K562 (cell line): ENCODE measurements at regions not wholly inside any gene's neighbourhood (a gene's known extent, or its start where the extent isn't known, plus 50 kb on each side); places are given as distances from the start of the nearest gene placed in this dataset.

Source experiments
- EP300 ChIP-seq: IDR thresholded peaks from 2 replicates; pipeline ENCODE4 v1.6.1; 2012; ENCODE audit warnings: low read length, improper control_type of control experiment
- FOXJ2 ChIP-seq: fragments of 200-800 bp; sonication (Bioruptor generic); IDR thresholded peaks from 2 replicates; pipeline ENCODE4 v1.6.1; 2016; ENCODE audit warnings: missing genetic modification characterization, missing compliant biosample characterization
- MTF1 ChIP-seq: fragments of 250-450 bp; sonication (Bioruptor Pico); IDR thresholded peaks from 2 replicates; pipeline ENCODE4 v1.9.0; 2021; ENCODE audit warnings: moderate library complexity, mild to moderate bottlenecking, inconsistent platforms, borderline replicate concordance
- POLR2A ChIP-seq: fragments of 450-650 bp; conservative IDR thresholded peaks from 2 replicates; pipeline ENCODE4 v1.6.1; 2016
- RCOR1 ChIP-seq, 2 experiments: IDR thresholded peaks; 2 replicates each; pipeline ENCODE4 v1.6.1; 2012; ENCODE audit warnings: low read depth in 2 of 2, low read length in 2 of 2, borderline replicate concordance in 1 of 2, improper control_type of control experiment in 1 of 2
- SNAPC5 ChIP-seq: fragments of 250-450 bp; sonication (Bioruptor Pico); IDR thresholded peaks from 2 replicates; pipeline ENCODE4 v1.8.0; 2021; ENCODE audit warnings: moderate library complexity, mild to moderate bottlenecking, inconsistent platforms
- STAT5B ChIP-seq: fragments of 250-450 bp; sonication (Bioruptor Pico); IDR thresholded peaks from 2 replicates; pipeline ENCODE4 v1.8.0; 2021; ENCODE audit warnings: mild to moderate bottlenecking, inconsistent platforms
- ZNF165 ChIP-seq: fragments of 250-450 bp; sonication (Bioruptor Pico); IDR thresholded peaks from 2 replicates; pipeline ENCODE4 v1.4.0; 2020; ENCODE audit warnings: borderline replicate concordance
- ZNF75A ChIP-seq: fragments of 450-650 bp; formaldehyde crosslinking; IDR thresholded peaks from 2 replicates; pipeline ENCODE4 v1.4.0; 2020; ENCODE audit warnings: mild to moderate bottlenecking
- TF ChIP-seq, protein P1 (sequence below): sonication (generic); formaldehyde crosslinking; IDR thresholded peaks from 2 replicates; pipeline ENCODE4 v1.4.0; 2020; ENCODE audit warnings: mild to moderate bottlenecking, missing genetic modification reagents
- TF ChIP-seq, protein P2 (sequence below): IDR thresholded peaks from 3 replicates; pipeline ENCODE4 v1.6.1; 2011; ENCODE audit warnings: borderline replicate concordance, mild to moderate bottlenecking, moderate library complexity; ENCODE audit not compliant: insufficient read length; ENCODE audit errors: extremely low read depth
- TF ChIP-seq, protein P3 (sequence below), 2 experiments: fragments of 450-650 bp in 1 of 2; IDR thresholded peaks; 2 replicates each; pipeline ENCODE4 v1.6.1; 2011 to 2017; ENCODE audit warnings: low read depth in 2 of 2, antibody characterized with exemption in 1 of 2, borderline replicate concordance in 1 of 2, low read length in 1 of 2, mild to moderate bottlenecking in 1 of 2, mixed read lengths in 1 of 2; ENCODE audit not compliant: control insufficient read depth in 1 of 2
- TF ChIP-seq, protein P4 (sequence below): sonication (generic); formaldehyde crosslinking; IDR thresholded peaks from 2 replicates; pipeline ENCODE4 v1.8.1; 2023; ENCODE audit warnings: mild to moderate bottlenecking, missing genetic modification reagents
- TF ChIP-seq, protein P5 (sequence below): sonication (generic); formaldehyde crosslinking; IDR thresholded peaks from 2 replicates; pipeline ENCODE4 v1.8.0; 2022; ENCODE audit warnings: mild to moderate bottlenecking, missing genetic modification reagents, borderline replicate concordance

GRCh38 chr3:65030014-65030627, 342.3 kb upstream of the ADAMTS9 start (continued):
- TF ChIP-seq, protein P1, sequence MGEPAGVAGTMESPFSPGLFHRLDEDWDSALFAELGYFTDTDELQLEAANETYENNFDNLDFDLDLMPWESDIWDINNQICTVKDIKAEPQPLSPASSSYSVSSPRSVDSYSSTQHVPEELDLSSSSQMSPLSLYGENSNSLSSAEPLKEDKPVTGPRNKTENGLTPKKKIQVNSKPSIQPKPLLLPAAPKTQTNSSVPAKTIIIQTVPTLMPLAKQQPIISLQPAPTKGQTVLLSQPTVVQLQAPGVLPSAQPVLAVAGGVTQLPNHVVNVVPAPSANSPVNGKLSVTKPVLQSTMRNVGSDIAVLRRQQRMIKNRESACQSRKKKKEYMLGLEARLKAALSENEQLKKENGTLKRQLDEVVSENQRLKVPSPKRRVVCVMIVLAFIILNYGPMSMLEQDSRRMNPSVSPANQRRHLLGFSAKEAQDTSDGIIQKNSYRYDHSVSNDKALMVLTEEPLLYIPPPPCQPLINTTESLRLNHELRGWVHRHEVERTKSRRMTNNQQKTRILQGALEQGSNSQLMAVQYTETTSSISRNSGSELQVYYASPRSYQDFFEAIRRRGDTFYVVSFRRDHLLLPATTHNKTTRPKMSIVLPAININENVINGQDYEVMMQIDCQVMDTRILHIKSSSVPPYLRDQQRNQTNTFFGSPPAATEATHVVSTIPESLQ (CRISPR knock-in tag) = no peak
- TF ChIP-seq POLR2A = no peak
- TF ChIP-seq, protein P2, sequence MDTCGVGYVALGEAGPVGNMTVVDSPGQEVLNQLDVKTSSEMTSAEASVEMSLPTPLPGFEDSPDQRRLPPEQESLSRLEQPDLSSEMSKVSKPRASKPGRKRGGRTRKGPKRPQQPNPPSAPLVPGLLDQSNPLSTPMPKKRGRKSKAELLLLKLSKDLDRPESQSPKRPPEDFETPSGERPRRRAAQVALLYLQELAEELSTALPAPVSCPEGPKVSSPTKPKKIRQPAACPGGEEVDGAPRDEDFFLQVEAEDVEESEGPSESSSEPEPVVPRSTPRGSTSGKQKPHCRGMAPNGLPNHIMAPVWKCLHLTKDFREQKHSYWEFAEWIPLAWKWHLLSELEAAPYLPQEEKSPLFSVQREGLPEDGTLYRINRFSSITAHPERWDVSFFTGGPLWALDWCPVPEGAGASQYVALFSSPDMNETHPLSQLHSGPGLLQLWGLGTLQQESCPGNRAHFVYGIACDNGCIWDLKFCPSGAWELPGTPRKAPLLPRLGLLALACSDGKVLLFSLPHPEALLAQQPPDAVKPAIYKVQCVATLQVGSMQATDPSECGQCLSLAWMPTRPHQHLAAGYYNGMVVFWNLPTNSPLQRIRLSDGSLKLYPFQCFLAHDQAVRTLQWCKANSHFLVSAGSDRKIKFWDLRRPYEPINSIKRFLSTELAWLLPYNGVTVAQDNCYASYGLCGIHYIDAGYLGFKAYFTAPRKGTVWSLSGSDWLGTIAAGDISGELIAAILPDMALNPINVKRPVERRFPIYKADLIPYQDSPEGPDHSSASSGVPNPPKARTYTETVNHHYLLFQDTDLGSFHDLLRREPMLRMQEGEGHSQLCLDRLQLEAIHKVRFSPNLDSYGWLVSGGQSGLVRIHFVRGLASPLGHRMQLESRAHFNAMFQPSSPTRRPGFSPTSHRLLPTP = no peak
- TF ChIP-seq MTF1 (CRISPR knock-in tag) = no peak
- TF ChIP-seq SNAPC5 (CRISPR knock-in tag) = no peak
- TF ChIP-seq, protein P3, sequence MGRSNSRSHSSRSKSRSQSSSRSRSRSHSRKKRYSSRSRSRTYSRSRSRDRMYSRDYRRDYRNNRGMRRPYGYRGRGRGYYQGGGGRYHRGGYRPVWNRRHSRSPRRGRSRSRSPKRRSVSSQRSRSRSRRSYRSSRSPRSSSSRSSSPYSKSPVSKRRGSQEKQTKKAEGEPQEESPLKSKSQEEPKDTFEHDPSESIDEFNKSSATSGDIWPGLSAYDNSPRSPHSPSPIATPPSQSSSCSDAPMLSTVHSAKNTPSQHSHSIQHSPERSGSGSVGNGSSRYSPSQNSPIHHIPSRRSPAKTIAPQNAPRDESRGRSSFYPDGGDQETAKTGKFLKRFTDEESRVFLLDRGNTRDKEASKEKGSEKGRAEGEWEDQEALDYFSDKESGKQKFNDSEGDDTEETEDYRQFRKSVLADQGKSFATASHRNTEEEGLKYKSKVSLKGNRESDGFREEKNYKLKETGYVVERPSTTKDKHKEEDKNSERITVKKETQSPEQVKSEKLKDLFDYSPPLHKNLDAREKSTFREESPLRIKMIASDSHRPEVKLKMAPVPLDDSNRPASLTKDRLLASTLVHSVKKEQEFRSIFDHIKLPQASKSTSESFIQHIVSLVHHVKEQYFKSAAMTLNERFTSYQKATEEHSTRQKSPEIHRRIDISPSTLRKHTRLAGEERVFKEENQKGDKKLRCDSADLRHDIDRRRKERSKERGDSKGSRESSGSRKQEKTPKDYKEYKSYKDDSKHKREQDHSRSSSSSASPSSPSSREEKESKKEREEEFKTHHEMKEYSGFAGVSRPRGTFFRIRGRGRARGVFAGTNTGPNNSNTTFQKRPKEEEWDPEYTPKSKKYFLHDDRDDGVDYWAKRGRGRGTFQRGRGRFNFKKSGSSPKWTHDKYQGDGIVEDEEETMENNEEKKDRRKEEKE (IDR thresholded peaks at IDR 0.05; ENCODE audit: borderline replicate concordance in 1 of 2, control insufficient read depth in 1 of 2, low read depth in 2 of 2, low read length in 1 of 2) = no peak
- TF ChIP-seq, protein P4, sequence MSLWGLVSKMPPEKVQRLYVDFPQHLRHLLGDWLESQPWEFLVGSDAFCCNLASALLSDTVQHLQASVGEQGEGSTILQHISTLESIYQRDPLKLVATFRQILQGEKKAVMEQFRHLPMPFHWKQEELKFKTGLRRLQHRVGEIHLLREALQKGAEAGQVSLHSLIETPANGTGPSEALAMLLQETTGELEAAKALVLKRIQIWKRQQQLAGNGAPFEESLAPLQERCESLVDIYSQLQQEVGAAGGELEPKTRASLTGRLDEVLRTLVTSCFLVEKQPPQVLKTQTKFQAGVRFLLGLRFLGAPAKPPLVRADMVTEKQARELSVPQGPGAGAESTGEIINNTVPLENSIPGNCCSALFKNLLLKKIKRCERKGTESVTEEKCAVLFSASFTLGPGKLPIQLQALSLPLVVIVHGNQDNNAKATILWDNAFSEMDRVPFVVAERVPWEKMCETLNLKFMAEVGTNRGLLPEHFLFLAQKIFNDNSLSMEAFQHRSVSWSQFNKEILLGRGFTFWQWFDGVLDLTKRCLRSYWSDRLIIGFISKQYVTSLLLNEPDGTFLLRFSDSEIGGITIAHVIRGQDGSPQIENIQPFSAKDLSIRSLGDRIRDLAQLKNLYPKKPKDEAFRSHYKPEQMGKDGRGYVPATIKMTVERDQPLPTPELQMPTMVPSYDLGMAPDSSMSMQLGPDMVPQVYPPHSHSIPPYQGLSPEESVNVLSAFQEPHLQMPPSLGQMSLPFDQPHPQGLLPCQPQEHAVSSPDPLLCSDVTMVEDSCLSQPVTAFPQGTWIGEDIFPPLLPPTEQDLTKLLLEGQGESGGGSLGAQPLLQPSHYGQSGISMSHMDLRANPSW = no peak
- TF ChIP-seq FOXJ2 (tag) = no peak
- TF ChIP-seq STAT5B = no peak
- no peak for TF ChIP-seq ZNF165 (CRISPR knock-in tag)
- TF ChIP-seq EP300 = no peak
- TF ChIP-seq, protein P5, sequence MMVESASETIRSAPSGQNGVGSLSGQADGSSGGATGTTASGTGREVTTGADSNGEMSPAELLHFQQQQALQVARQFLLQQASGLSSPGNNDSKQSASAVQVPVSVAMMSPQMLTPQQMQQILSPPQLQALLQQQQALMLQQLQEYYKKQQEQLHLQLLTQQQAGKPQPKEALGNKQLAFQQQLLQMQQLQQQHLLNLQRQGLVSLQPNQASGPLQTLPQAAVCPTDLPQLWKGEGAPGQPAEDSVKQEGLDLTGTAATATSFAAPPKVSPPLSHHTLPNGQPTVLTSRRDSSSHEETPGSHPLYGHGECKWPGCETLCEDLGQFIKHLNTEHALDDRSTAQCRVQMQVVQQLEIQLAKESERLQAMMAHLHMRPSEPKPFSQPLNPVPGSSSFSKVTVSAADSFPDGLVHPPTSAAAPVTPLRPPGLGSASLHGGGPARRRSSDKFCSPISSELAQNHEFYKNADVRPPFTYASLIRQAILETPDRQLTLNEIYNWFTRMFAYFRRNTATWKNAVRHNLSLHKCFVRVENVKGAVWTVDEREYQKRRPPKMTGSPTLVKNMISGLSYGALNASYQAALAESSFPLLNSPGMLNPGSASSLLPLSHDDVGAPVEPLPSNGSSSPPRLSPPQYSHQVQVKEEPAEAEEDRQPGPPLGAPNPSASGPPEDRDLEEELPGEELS (CRISPR knock-in tag) = no peak
- peak in 1 of 2 experiments; percentile 17; a peak in 1 of 4 replicates for TF ChIP-seq RCOR1 (IDR thresholded peaks at IDR 0.05; ENCODE audit: borderline replicate concordance in 1 of 2, low read depth in 2 of 2, low read length in 2 of 2)
- TF ChIP-seq ZNF75A (CRISPR knock-in tag) = no peak
